NCI-H2227 treated with DMSO at 0.1 percent for 48 hours (cell line): ENCODE measurements at regions not wholly inside any gene's neighbourhood (a gene's known extent, or its start where the extent isn't known, plus 50 kb on each side); places are given as distances from the start of the nearest gene placed in this dataset.
A peak's percentile ranks its signal among the peaks of the same experiment; 100 is the strongest.
"Not testable (repeated sequence)": the region's sequence is repeated elsewhere in the genome, so short reads cannot be mapped to it uniquely, and the experiment has no call there.

Experiments used
- DNase-seq: peaks from one replicate; lab custom pipeline; 2025; lab: John Stamatoyannopoulos, UW

- no peak for DNase-seq
These were observed 228.2 kb downstream of the VAPA start for GRCh38 chr18:10142056-10142455.

GRCh38 chr18:10142496-10143160 lies 228.8 kb downstream of the VAPA start:
- DNase-seq = no peak

- DNase-seq = no peak
These were observed 229.8 kb downstream of the VAPA start for GRCh38 chr18:10143596-10143995.

GRCh38 chr18:10145546-10145945 lies 231.7 kb downstream of the VAPA start:
- DNase-seq = no peak

GRCh38 chr18:10147226-10147625 lies 233.4 kb downstream of the VAPA start:
- DNase-seq = no peak

- DNase-seq = no peak
These were observed 233.9 kb downstream of the VAPA start for GRCh38 chr18:10147752-10148151.

GRCh38 chr18:10148189-10148929 lies 234.5 kb downstream of the VAPA start:
- no peak for DNase-seq

- DNase-seq = no peak
These were observed 236.1 kb downstream of the VAPA start for GRCh38 chr18:10149768-10150556.

- DNase-seq = not testable (repeated sequence)
These were observed 236.8 kb downstream of the VAPA start for GRCh38 chr18:10150576-10150975.

GRCh38 chr18:10152475-10152874 lies 238.7 kb downstream of the VAPA start:
- DNase-seq = no peak

- DNase-seq = no peak
These were observed 240.3 kb downstream of the VAPA start for GRCh38 chr18:10153924-10154752.

GRCh38 chr18:10157706-10158105 lies 243.9 kb downstream of the VAPA start:
- no peak for DNase-seq

GRCh38 chr18:10160251-10160650 lies 246.4 kb downstream of the VAPA start:
- no peak for DNase-seq

- DNase-seq = no peak
These were observed 247.5 kb downstream of the VAPA start for GRCh38 chr18:10161315-10161714.

GRCh38 chr18:10162340-10162739 lies 248.5 kb downstream of the VAPA start:
- no peak for DNase-seq

GRCh38 chr18:10164271-10165071 lies 250.7 kb downstream of the VAPA start:
- peak; percentile 57 for DNase-seq

- no peak for DNase-seq
These were observed 252.5 kb downstream of the VAPA start for GRCh38 chr18:10166164-10166807.

- no peak for DNase-seq
These were observed 253.9 kb downstream of the VAPA start for GRCh38 chr18:10167759-10168158.

- no peak for DNase-seq
These were observed 254.7 kb downstream of the VAPA start for GRCh38 chr18:10168477-10168876.

- DNase-seq = no peak
These were observed 255.3 kb downstream of the VAPA start for GRCh38 chr18:10169064-10169562.
